ENCODE measurements at regions not wholly inside any gene's neighbourhood (a gene's known extent, or its start where the extent isn't known, plus 50 kb on each side); places are given as distances from the start of the nearest gene placed in this dataset.

- TF ChIP-seq REST (IDR thresholded peaks at IDR 0.05; ENCODE audit: borderline replicate concordance): no peak
- no peak for TF ChIP-seq RAD21 (conservative IDR thresholded peaks at IDR 0.05)
- no peak for TF ChIP-seq CTCF (IDR thresholded peaks at IDR 0.05; ENCODE audit: poor library complexity, severe bottlenecking)
These were observed 76.8 kb downstream of the LINC00237 start for GRCh38 chr20:21029341-21029740.
